Keratinocyte (primary cell): ENCODE measurements at regions not wholly inside any gene's neighbourhood (a gene's known extent, or its start where the extent isn't known, plus 50 kb on each side); places are given as distances from the start of the nearest gene placed in this dataset.

ENCODE experiments used
- DNase-seq: peaks from one replicate; pipeline ENCODE4 v3.0.0-alpha.2; 2011; ENCODE audit warnings: low read depth, missing footprints, low spot score
- FAIRE-seq: peaks from 2 replicates; lab custom pipeline; 2011; peaks lifted over from hg19 to GRCh38; lab: Jason Lieb, UNC
- H2AFZ ChIP-seq: 2 replicates; pipeline ENCODE4 v1.6.0; 2012; ENCODE audit warnings: low read length, control low read depth, inconsistent platforms; ENCODE audit not compliant: control insufficient read depth
- H3K27ac ChIP-seq: 2 replicates; pipeline ENCODE4 v1.5.1; 2011; ENCODE audit warnings: low read length; ENCODE audit not compliant: control insufficient read depth, insufficient read depth
- H3K27me3 ChIP-seq: 3 replicates; pipeline ENCODE4 v1.6.0; 2011; ENCODE audit warnings: low read length; ENCODE audit not compliant: control insufficient read depth, insufficient read depth; ENCODE audit errors: extremely low read depth
- H3K36me3 ChIP-seq, 2 experiments: 2 replicates in 1 of 2; 3 replicates in 1 of 2; pipeline ENCODE4 v1.5.1; 2011; ENCODE audit warnings: low read length in 2 of 2, mild to moderate bottlenecking in 1 of 2; ENCODE audit not compliant: control insufficient read depth in 2 of 2, insufficient read depth in 2 of 2; ENCODE audit errors: extremely low read depth in 1 of 2
- H3K4me1 ChIP-seq: 3 replicates; pipeline ENCODE4 v1.5.1; 2011; ENCODE audit warnings: low read length; ENCODE audit not compliant: control insufficient read depth, insufficient read depth; ENCODE audit errors: extremely low read depth
- H3K4me2 ChIP-seq: 3 replicates; pipeline ENCODE4 v1.6.0; 2011; ENCODE audit warnings: low read depth, low read length; ENCODE audit not compliant: control insufficient read depth, insufficient read depth; ENCODE audit errors: extremely low read depth
- H3K4me3 ChIP-seq, 3 experiments: fragments of 200-600 bp in 1 of 3; sonication (generic) in 1 of 3; 2 replicates in 2 of 3; 3 replicates in 1 of 3; pipeline ENCODE4 v1.5.1; 2011 to 2016; ENCODE audit warnings: low read length in 3 of 3, mild to moderate bottlenecking in 3 of 3, control low read depth in 2 of 3, inconsistent platforms in 1 of 3, low read depth in 1 of 3, mixed read lengths in 1 of 3, mixed run types in 1 of 3, moderate library complexity in 1 of 3; ENCODE audit not compliant: control insufficient read depth in 2 of 3, insufficient read depth in 2 of 3; ENCODE audit errors: extremely low read depth in 1 of 3
- H3K79me2 ChIP-seq: 2 replicates; pipeline ENCODE4 v1.6.0; 2012; ENCODE audit warnings: low read length; ENCODE audit not compliant: control insufficient read depth, insufficient read depth
- H3K9ac ChIP-seq: 3 replicates; pipeline ENCODE4 v1.6.0; 2011; ENCODE audit warnings: low read length; ENCODE audit not compliant: control insufficient read depth, insufficient read depth; ENCODE audit errors: extremely low read depth
- H3K9me1 ChIP-seq: 3 replicates; pipeline ENCODE4 v1.6.0; 2011; ENCODE audit warnings: low read length; ENCODE audit not compliant: control insufficient read depth, insufficient read depth; ENCODE audit errors: extremely low read depth
- H3K9me3 ChIP-seq: 2 replicates; pipeline ENCODE4 v1.5.1; 2012; ENCODE audit warnings: low read depth, low read length; ENCODE audit not compliant: control insufficient read depth
- H4K20me1 ChIP-seq: 3 replicates; pipeline ENCODE4 v1.6.0; 2011; ENCODE audit warnings: low read length; ENCODE audit not compliant: control insufficient read depth, insufficient read depth; ENCODE audit errors: extremely low read depth
- EZH2 ChIP-seq: IDR thresholded peaks from one replicate; pipeline ENCODE4 v1.6.1; 2012; ENCODE audit warnings: inconsistent platforms, mild to moderate bottlenecking, low read length, moderate library complexity
- dilution Hi-C: fragments of 300-500 bp; cut with MboI; formaldehyde crosslinking; loops from one replicate; pipeline ENCODE4 v1.7.0; 2020; ENCODE audit warnings: low sequenced_read_pairs; ENCODE audit not compliant: extremely low pct_ligation_motif_present
- TF ChIP-seq, protein P1 (sequence below), 3 experiments: IDR thresholded peaks in 1 of 3; conservative IDR thresholded peaks in 1 of 3; optimal IDR thresholded peaks in 1 of 3; 2 replicates in 2 of 3; 3 replicates in 1 of 3; pipeline versions ENCODE3 to v1.5.1; 2011; ENCODE audit warnings: low read length in 3 of 3, mild to moderate bottlenecking in 3 of 3, moderate library complexity in 2 of 3, control low read depth in 1 of 3, inconsistent platforms in 1 of 3; ENCODE audit not compliant: insufficient read depth in 2 of 3; ENCODE audit errors: extremely low read depth in 1 of 3

GRCh38 chr9:592225-592624 lies 249.3 kb upstream of the DMRT1 start:
- H3K9me1 ChIP-seq = no peaks in the 10 kb centered on the region
- peak overlapping the region; percentile 2 for H3K4me2 ChIP-seq
- H3K27ac ChIP-seq = peak overlapping the region; percentile 53
- no peak overlapping the region for H3K9ac ChIP-seq
- peaks cover 0 to 3% of the 10 kb centered on the region in 2 experiments for H3K36me3 ChIP-seq
- FAIRE-seq (no peak), DNase-seq (no peak)
- H3K27me3 ChIP-seq = no peaks in the 10 kb centered on the region
- H2AFZ ChIP-seq = no peak overlapping the region
- H3K79me2 ChIP-seq = peaks cover 6% of the 10 kb centered on the region
- TF ChIP-seq, protein P1, sequence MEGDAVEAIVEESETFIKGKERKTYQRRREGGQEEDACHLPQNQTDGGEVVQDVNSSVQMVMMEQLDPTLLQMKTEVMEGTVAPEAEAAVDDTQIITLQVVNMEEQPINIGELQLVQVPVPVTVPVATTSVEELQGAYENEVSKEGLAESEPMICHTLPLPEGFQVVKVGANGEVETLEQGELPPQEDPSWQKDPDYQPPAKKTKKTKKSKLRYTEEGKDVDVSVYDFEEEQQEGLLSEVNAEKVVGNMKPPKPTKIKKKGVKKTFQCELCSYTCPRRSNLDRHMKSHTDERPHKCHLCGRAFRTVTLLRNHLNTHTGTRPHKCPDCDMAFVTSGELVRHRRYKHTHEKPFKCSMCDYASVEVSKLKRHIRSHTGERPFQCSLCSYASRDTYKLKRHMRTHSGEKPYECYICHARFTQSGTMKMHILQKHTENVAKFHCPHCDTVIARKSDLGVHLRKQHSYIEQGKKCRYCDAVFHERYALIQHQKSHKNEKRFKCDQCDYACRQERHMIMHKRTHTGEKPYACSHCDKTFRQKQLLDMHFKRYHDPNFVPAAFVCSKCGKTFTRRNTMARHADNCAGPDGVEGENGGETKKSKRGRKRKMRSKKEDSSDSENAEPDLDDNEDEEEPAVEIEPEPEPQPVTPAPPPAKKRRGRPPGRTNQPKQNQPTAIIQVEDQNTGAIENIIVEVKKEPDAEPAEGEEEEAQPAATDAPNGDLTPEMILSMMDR (optimal IDR thresholded peaks at IDR 0.05 in 1 of 3, IDR thresholded peaks at IDR 0.05 in 1 of 3, conservative IDR thresholded peaks at IDR 0.05 in 1 of 3; ENCODE audit: extremely low read depth in 1 of 3, insufficient read depth in 2 of 3, low read length in 3 of 3) = no peak
- no peak for TF ChIP-seq EZH2
- H3K4me1 ChIP-seq = peaks cover 37% of the 10 kb centered on the region
- dilution Hi-C loops = no loop called here
- no peaks in the 10 kb centered on the region for H4K20me1 ChIP-seq
- H3K9me3 ChIP-seq = no peaks in the 10 kb centered on the region
- H3K4me3 ChIP-seq = no peak overlapping the region

- DNase-seq = no peak
- H3K4me1 ChIP-seq = peaks cover 37% of the 10 kb centered on the region
- no peaks in the 10 kb centered on the region for H3K9me3 ChIP-seq
- no peak overlapping the region for H3K9ac ChIP-seq
- H4K20me1 ChIP-seq = no peaks in the 10 kb centered on the region
- H3K36me3 ChIP-seq = peaks cover 0 to 3% of the 10 kb centered on the region in 2 experiments
- no peak for FAIRE-seq
- H3K4me2 ChIP-seq = no peak overlapping the region
- no peaks in the 10 kb centered on the region for H3K9me1 ChIP-seq
- dilution Hi-C loops = no loop called here
- TF ChIP-seq, protein P1 (optimal IDR thresholded peaks at IDR 0.05 in 1 of 3, IDR thresholded peaks at IDR 0.05 in 1 of 3, conservative IDR thresholded peaks at IDR 0.05 in 1 of 3; ENCODE audit: extremely low read depth in 1 of 3, insufficient read depth in 2 of 3, low read length in 3 of 3) = no peak
- TF ChIP-seq EZH2 = no peak
- no peaks in the 10 kb centered on the region for H3K27me3 ChIP-seq
- no peak overlapping the region for H3K27ac ChIP-seq
- H3K79me2 ChIP-seq = peaks cover 6% of the 10 kb centered on the region
- no peak overlapping the region for H3K4me3 ChIP-seq
- no peak overlapping the region for H2AFZ ChIP-seq
These were observed 248.8 kb upstream of the DMRT1 start for GRCh38 chr9:592733-593132.
